Breast epithelium (tissue), 3 donors: ENCODE measurements at regions not wholly inside any gene's neighbourhood (a gene's known extent, or its start where the extent isn't known, plus 50 kb on each side); places are given as distances from the start of the nearest gene placed in this dataset.

ENCODE experiments used
- POLR2AphosphoS5 ChIP-seq, 3 donors: sonication (generic); formaldehyde crosslinking; IDR thresholded peaks; one replicate each; pipeline ENCODE4 v1.6.1; 2017; ENCODE audit warnings: antibody characterized with exemption in 3 of 3
- TF ChIP-seq, protein P1 (sequence below), 3 donors: fragments of 450-650 bp; IDR thresholded peaks; one replicate each; pipeline ENCODE4 v1.5.1; 2016 to 2017; ENCODE audit warnings: antibody characterized with exemption in 3 of 3, mild to moderate bottlenecking in 3 of 3, moderate library complexity in 3 of 3

DNA sequence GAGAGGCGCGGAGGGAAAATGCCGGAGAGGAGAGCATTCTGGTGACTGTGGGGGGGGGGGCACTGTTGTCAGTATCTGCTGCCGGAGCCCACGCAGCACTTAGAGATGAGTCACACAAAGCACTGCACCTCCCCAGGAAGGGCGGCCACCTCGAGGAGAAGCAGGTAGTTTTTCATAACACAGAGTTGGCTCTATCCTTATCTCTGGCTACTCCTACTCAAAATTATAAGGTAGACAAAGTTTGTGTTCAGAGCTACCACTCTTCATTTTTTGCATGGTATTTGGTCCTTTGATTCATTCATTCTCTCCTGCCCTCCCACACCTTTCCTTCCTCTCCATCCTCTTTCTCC is 76.2 kb upstream of the SCOC start:
- TF ChIP-seq, protein P1, sequence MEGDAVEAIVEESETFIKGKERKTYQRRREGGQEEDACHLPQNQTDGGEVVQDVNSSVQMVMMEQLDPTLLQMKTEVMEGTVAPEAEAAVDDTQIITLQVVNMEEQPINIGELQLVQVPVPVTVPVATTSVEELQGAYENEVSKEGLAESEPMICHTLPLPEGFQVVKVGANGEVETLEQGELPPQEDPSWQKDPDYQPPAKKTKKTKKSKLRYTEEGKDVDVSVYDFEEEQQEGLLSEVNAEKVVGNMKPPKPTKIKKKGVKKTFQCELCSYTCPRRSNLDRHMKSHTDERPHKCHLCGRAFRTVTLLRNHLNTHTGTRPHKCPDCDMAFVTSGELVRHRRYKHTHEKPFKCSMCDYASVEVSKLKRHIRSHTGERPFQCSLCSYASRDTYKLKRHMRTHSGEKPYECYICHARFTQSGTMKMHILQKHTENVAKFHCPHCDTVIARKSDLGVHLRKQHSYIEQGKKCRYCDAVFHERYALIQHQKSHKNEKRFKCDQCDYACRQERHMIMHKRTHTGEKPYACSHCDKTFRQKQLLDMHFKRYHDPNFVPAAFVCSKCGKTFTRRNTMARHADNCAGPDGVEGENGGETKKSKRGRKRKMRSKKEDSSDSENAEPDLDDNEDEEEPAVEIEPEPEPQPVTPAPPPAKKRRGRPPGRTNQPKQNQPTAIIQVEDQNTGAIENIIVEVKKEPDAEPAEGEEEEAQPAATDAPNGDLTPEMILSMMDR (IDR thresholded peaks at IDR 0.05) = no peak
- no peak for TF ChIP-seq POLR2AphosphoS5 (IDR thresholded peaks at IDR 0.05)
